H1 (cell line): ENCODE measurements at regions not wholly inside any gene's neighbourhood (a gene's known extent, or its start where the extent isn't known, plus 50 kb on each side); places are given as distances from the start of the nearest gene placed in this dataset.

Source experiments
- ATF3 ChIP-seq: IDR thresholded peaks from 2 replicates; pipeline ENCODE4 v1.6.1; 2011; ENCODE audit warnings: low read depth, mild to moderate bottlenecking, low read length; ENCODE audit not compliant: insufficient read depth
- CTCF ChIP-seq, 3 experiments: IDR thresholded peaks; 1 replicate in 2 of 3; 2 replicates in 1 of 3; pipeline versions ENCODE4 v1.5.1 to v1.6.1; 2011; ENCODE audit warnings: low read length in 3 of 3, mild to moderate bottlenecking in 3 of 3, inconsistent platforms in 2 of 3, low read depth in 1 of 3, moderate library complexity in 1 of 3; ENCODE audit not compliant: insufficient read depth in 1 of 3; ENCODE audit errors: control extremely low read depth in 1 of 3
- KDM5A ChIP-seq: fragments of 200-600 bp; IDR thresholded peaks from 2 replicates; pipeline ENCODE4 v1.7.1; 2012; ENCODE audit warnings: mild to moderate bottlenecking, low read length, inconsistent platforms, mixed read lengths
- MAFK ChIP-seq: IDR thresholded peaks from 2 replicates; pipeline ENCODE4 v1.6.1; 2012; ENCODE audit warnings: low read depth, mild to moderate bottlenecking, improper control_type of control experiment, low read length
- MAX ChIP-seq: IDR thresholded peaks from 2 replicates; pipeline ENCODE4 v1.6.1; 2012; ENCODE audit warnings: inconsistent platforms
- POLR2A ChIP-seq, 2 experiments: IDR thresholded peaks; 1 replicate in 1 of 2; 2 replicates in 1 of 2; pipeline ENCODE4 v1.6.1; 2011; ENCODE audit warnings: low read depth in 2 of 2, low read length in 2 of 2, mild to moderate bottlenecking in 2 of 2; ENCODE audit errors: control extremely low read depth in 1 of 2
- RAD21 ChIP-seq, 2 experiments: IDR thresholded peaks in 1 of 2; conservative IDR thresholded peaks in 1 of 2; 2 replicates each; pipeline ENCODE4 v1.6.1; 2011; ENCODE audit warnings: low read depth in 2 of 2, low read length in 2 of 2, improper control_type of control experiment in 1 of 2, inconsistent platforms in 1 of 2, mild to moderate bottlenecking in 1 of 2, moderate library complexity in 1 of 2
- TCF12 ChIP-seq: IDR thresholded peaks from 2 replicates; pipeline ENCODE4 v1.6.1; 2011; ENCODE audit warnings: low read depth, mild to moderate bottlenecking, low read length

GRCh38 chr1:190897233-190897632 is 419.6 kb upstream of the BRINP3 start:
- TF ChIP-seq KDM5A (no peak), CTCF (IDR thresholded peaks at IDR 0.05; ENCODE audit: control extremely low read depth in 1 of 3, insufficient read depth in 1 of 3, low read depth in 1 of 3, low read length in 3 of 3) (no peak), TCF12 (no peak), MAFK (no peak), ATF3 (no peak), RAD21 (IDR thresholded peaks at IDR 0.05 in 1 of 2, conservative IDR thresholded peaks at IDR 0.05 in 1 of 2; ENCODE audit: low read depth in 2 of 2, low read length in 2 of 2) (no peak), POLR2A (IDR thresholded peaks at IDR 0.05; ENCODE audit: control extremely low read depth in 1 of 2, low read depth in 2 of 2, low read length in 2 of 2) (no peak), MAX (no peak)
